ENCODE measurements at regions not wholly inside any gene's neighbourhood (a gene's known extent, or its start where the extent isn't known, plus 50 kb on each side); places are given as distances from the start of the nearest gene placed in this dataset.

- DNase-seq = no peak
Measured at GRCh38 chr2:118264232-118264990, 176.1 kb downstream of the INSIG2 start.

GRCh38 chr2:118257696-118258095, 169.4 kb downstream of the INSIG2 start:
- DNase-seq = no peak

GRCh38 chr2:118255771-118256372, 167.6 kb downstream of the INSIG2 start:
- DNase-seq = no peak

GRCh38 chr2:118255301-118255700, 167.0 kb downstream of the INSIG2 start:
- no peak for DNase-seq

GRCh38 chr2:118254116-118254515, 165.8 kb downstream of the INSIG2 start:
- DNase-seq = no peak

GRCh38 chr2:118251427-118251826, 163.2 kb downstream of the INSIG2 start:
- DNase-seq = peak; percentile 37

- no peak for DNase-seq
Measured at GRCh38 chr2:118250463-118250862, 162.2 kb downstream of the INSIG2 start.

GRCh38 chr2:118250001-118250400, 161.7 kb downstream of the INSIG2 start:
- no peak for DNase-seq

GRCh38 chr2:118249531-118249930, 161.3 kb downstream of the INSIG2 start:
- no peak for DNase-seq

GRCh38 chr2:118246726-118247125, 158.5 kb downstream of the INSIG2 start:
- no peak for DNase-seq

- DNase-seq = no peak
Measured at GRCh38 chr2:118246079-118246478, 157.8 kb downstream of the INSIG2 start.

- DNase-seq = no peak
Measured at GRCh38 chr2:118244686-118245085, 156.4 kb downstream of the INSIG2 start.

GRCh38 chr2:118243031-118243430, 154.8 kb downstream of the INSIG2 start:
- no peak for DNase-seq

GRCh38 chr2:118242216-118242615, 153.9 kb downstream of the INSIG2 start:
- DNase-seq = no peak

GRCh38 chr2:118241128-118241527, 152.9 kb downstream of the INSIG2 start:
- DNase-seq = no peak

- DNase-seq = no peak
Measured at GRCh38 chr2:118240276-118240675, 152.0 kb downstream of the INSIG2 start.

- DNase-seq = no peak
Measured at GRCh38 chr2:118239284-118239683, 151.0 kb downstream of the INSIG2 start.

- DNase-seq = no peak
Measured at GRCh38 chr2:118237451-118237850, 149.2 kb downstream of the INSIG2 start.

GRCh38 chr2:118232796-118233195, 144.5 kb downstream of the INSIG2 start:
- no peak for DNase-seq

GRCh38 chr2:118232391-118232790, 144.1 kb downstream of the INSIG2 start:
- DNase-seq = no peak

- DNase-seq = no peak
Measured at GRCh38 chr2:118231759-118232158, 143.5 kb downstream of the INSIG2 start.

GRCh38 chr2:118227698-118228508, 139.6 kb downstream of the INSIG2 start:
- DNase-seq = no peak

- DNase-seq = no peak
Measured at GRCh38 chr2:118225666-118226065, 137.4 kb downstream of the INSIG2 start.

- DNase-seq = no peak
Measured at GRCh38 chr2:118224895-118225311, 136.6 kb downstream of the INSIG2 start.
